ENCODE measurements at regions not wholly inside any gene's neighbourhood (a gene's known extent, or its start where the extent isn't known, plus 50 kb on each side); places are given as distances from the start of the nearest gene placed in this dataset.

DNA sequence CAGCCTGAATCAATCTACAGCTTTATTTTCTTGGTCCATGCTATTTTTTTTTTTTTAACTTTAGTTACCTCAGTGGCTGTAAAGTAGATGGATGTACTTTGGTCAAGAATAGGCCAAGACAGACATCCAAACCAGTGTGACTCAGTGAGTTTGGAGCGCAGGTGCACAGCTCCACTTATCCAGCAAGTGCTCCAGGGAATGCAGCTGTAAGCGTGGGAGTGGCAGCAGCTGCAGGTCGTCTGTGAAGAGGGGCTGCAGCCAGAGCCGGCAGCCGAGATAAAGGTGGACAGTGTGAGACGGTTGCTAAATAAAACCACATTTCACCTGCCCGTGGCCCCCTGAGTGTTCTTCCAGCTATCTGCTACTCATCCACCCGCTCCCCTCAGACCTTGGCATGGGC is 1018.7 kb downstream of the AACS start:
- no peak overlapping the region for H3K4me3 ChIP-seq (ENCODE audit: low read depth, low read length)
- no peak for DNase-seq (ENCODE audit: low read depth)
- TF ChIP-seq, protein P1, sequence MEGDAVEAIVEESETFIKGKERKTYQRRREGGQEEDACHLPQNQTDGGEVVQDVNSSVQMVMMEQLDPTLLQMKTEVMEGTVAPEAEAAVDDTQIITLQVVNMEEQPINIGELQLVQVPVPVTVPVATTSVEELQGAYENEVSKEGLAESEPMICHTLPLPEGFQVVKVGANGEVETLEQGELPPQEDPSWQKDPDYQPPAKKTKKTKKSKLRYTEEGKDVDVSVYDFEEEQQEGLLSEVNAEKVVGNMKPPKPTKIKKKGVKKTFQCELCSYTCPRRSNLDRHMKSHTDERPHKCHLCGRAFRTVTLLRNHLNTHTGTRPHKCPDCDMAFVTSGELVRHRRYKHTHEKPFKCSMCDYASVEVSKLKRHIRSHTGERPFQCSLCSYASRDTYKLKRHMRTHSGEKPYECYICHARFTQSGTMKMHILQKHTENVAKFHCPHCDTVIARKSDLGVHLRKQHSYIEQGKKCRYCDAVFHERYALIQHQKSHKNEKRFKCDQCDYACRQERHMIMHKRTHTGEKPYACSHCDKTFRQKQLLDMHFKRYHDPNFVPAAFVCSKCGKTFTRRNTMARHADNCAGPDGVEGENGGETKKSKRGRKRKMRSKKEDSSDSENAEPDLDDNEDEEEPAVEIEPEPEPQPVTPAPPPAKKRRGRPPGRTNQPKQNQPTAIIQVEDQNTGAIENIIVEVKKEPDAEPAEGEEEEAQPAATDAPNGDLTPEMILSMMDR (IDR thresholded peaks at IDR 0.05; ENCODE audit: insufficient read depth, low read depth, low read length): no peak

DNA sequence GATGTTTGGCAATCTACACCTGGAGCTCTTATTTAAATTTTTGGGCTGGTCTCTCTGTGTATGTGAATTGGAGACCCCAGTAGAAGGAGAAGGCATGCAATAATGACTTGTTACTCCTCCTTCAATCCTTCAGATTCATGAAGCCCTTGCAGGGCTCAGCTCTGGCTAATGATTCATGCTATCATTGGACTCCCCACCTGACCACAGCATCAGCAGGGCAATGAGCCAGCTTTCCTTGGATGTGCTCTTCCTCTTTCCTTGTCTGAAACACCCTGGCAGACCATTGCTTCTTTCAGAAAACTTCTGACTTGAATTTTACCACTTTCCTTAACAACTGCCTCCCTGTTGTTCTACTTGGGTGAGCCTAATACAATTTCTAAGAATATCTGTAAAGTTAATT is 1019.2 kb downstream of the AACS start:
- TF ChIP-seq, protein P1 (IDR thresholded peaks at IDR 0.05; ENCODE audit: insufficient read depth, low read depth, low read length): no peak
- no peak overlapping the region for H3K4me3 ChIP-seq (ENCODE audit: low read depth, low read length)
- no peak for DNase-seq (ENCODE audit: low read depth)

DNA sequence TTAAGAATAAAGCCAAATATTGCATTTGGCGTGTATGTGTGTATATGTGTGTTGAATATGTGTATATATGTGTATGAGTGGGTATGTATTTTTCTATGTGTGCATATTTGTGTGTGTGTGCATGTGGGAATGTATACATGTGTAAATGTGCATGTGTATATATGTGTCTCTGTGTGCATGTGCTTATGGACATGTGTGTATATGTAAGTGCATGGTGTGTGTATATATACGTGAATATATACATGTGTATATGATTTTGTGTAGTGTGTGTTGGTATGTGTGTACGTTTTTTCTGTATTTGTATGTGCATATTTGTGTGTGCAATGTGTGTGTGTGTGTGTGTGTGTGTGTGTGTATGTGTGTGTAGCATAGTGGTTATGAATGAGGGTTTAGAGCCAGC is 1021.0 kb downstream of the AACS start:
- DNase-seq (ENCODE audit: low read depth): no peak
- TF ChIP-seq, protein P1 (IDR thresholded peaks at IDR 0.05; ENCODE audit: insufficient read depth, low read depth, low read length): no peak
- no peak overlapping the region for H3K4me3 ChIP-seq (ENCODE audit: low read depth, low read length)

DNA sequence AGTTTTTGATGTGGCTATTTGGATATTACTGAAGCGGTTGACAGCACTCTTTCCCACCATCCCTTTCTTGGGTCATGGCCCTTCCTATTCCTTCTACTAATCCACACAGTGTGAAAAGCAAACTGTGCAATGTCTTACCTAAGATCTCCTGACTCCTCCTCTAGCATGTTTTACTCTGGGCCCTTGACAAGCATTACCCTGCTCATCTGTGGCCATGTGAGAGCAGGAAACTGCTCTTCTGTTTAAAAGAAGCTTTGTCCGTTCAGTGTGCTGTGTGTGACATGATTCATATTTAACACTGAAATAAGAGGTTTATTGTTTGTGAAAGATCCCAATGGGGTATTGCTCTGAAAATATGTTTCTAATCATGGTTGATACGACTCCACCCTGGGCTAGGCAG is 1022.5 kb downstream of the AACS start:
- no peak overlapping the region for H3K4me3 ChIP-seq (ENCODE audit: low read depth, low read length)
- TF ChIP-seq, protein P1 (IDR thresholded peaks at IDR 0.05; ENCODE audit: insufficient read depth, low read depth, low read length): no peak
- no peak for DNase-seq (ENCODE audit: low read depth)

DNA sequence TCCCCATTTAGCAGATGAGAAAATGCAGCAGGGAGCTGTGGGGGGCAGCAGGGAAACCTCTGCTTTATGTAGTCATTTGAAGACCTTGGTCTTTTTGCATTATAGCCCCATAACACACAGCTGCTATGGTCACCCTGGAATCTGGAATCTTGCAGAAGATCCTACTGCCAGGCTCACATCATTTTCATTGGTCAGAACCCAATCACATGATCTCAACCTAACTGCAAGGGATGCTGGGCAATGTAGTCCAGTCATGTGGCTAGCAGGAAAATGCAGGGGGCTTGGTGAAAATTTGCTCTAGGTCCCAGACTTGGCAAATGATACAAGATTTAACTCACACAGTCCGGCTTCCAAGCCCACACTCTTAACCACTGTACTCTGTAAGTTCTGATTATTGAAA is 1028.7 kb downstream of the AACS start:
- DNase-seq (ENCODE audit: low read depth): peak; percentile 5
- TF ChIP-seq, protein P1 (IDR thresholded peaks at IDR 0.05; ENCODE audit: insufficient read depth, low read depth, low read length): no peak
- no peak overlapping the region for H3K4me3 ChIP-seq (ENCODE audit: low read depth, low read length)

DNA sequence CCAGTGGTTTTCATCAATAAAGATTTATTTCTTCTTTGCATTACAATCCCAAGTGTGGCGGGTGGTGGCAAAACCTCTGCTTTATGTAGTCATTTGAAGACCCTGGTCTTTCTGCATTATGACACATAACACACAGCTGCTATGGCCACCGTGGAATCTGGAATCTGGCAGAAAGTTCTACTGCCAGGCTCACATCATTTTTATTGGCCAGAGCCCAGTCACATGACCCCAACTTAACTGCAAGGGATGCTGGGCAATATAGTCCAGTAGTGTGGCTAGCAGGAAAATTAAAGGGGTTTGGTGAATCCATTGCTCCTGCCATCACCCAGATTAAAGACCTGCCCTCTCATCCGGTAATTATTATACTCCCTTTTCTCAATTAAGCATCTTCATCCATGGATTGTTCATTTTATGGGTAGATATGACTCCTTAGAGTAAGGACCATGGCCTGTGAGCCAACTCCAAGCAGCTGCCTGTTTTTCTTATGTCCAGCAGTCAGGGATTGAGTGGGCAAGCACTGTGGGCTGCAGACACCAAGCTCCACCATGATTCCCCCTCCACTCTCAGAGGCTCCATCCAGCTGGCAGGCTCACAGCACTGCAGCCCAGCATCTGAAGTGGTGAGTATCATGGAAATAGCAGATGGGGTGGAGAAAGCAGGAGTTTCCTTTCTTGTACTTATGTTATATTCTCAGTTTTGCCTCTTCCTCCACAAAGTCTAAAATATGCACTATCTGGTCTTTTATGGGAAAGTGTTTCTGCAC is 1030.7 kb downstream of the AACS start:
- no peak overlapping the region for H3K4me3 ChIP-seq (ENCODE audit: low read depth, low read length)
- no peak for DNase-seq (ENCODE audit: low read depth)
- TF ChIP-seq, protein P1 (IDR thresholded peaks at IDR 0.05; ENCODE audit: insufficient read depth, low read depth, low read length): no peak

DNA sequence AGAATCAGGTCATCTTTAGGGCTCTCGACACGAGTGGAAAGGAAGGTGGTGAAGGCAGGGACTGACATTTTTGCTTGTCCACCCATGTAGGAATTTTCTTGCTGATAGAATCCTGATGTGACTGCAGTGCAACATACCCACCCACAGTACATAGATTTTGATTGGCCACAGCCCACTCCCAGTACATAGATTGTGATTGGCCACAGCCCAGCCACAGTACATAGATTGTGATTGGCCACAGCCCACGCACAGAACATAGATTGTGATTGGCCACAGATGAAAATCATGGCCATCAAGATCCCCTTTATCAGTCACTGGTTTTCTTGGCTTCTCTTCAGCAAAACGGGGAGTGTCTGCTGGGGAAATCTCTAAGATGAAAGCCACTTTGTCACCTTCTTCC is 1041.5 kb downstream of the AACS start:
- TF ChIP-seq, protein P1 (IDR thresholded peaks at IDR 0.05; ENCODE audit: insufficient read depth, low read depth, low read length): no peak
- no peak for DNase-seq (ENCODE audit: low read depth)
- H3K4me3 ChIP-seq (ENCODE audit: low read depth, low read length): no peak overlapping the region
